Activated CD8-positive, alpha-beta memory T cell treated with anti-CD3 and anti-CD28 coated beads for 4 hours (primary cell): ENCODE measurements at regions not wholly inside any gene's neighbourhood (a gene's known extent, or its start where the extent isn't known, plus 50 kb on each side); places are given as distances from the start of the nearest gene placed in this dataset.
"Not testable (repeated sequence)": the region's sequence is repeated elsewhere in the genome, so short reads cannot be mapped to it uniquely, and the experiment has no call there.

Source experiments
- DNase-seq, 2 donors: peaks; one replicate each; pipeline ENCODE4 v3.0.0-alpha.2; 2020; ENCODE audit warnings: low read depth in 2 of 2

DNA sequence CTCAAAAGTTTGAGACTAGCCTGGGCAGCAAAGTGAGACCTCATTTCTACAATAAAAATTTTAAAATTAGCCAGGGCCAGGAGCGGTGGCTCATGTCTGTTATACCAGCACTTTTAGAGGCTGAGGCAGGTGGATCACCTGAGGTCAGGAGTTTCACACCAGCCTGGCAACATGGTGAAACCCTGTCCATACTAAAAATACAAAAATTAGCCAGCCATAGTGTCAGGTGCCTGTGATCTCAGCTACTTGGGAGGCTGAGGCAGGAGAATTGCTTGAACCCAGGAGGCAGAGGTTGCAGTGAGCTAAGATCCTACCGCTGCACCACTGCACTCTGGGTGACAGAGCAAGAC lies 85.1 kb upstream of the MAP4 start:
- not testable (repeated sequence) for DNase-seq

DNA sequence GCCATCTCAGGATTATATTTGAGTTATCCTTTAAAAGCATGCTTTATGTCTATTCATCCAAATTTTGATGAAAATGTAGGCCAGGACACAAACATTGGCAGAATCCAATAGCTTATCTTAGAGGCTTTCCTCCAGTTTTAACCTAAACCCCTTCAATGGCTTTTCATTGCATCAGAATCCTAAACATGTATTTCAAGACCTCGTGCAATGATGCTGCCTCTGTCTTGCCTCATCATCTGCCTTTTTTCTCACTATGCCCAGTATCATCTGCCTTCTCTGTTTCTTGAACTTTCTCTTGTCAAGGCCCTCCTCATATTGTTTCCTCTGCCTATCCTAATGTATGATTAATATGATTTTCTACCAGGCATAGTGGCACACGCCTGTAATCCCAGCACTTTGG lies 76.1 kb upstream of the MAP4 start:
- no peak for DNase-seq

DNA sequence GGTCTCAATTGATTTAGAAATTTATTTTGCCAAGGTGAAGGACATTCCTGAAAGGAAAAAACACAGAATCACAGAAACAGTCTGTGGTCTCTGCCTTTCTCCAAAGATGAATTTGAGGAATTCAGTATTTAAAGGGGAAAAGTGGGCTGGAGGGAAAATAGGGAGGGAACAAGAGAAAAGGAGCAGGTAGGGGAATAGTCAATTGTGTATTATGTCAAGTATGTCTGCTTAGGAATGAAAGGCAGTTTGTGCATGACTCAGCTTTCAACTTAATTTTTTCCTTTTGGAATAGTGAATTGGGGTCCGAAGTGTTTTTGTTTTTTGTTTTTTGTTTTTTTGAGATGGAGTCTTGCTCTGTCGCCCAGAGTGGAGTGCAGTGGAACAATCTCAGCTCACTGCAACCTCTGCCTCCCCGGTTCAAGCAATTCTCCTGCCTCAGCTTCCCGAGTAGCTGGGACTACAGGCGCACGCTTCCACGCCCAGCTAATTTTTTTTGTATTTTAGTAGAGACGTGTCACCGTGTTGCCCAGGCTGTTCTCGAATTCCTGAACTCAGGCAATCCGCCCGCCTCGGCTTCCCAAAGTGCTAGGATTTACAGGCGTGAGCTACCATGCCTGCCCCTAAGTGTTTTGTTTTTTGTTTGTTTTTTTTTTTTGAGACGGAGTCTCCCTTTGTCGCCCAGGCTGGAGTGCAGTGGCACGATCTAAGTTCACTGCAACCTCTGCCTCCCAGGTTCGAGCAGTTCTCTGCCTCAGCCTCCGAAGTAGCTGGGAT lies 74.1 kb upstream of the MAP4 start:
- DNase-seq, result no peak

- DNase-seq, result peak; percentile 84
Measured at GRCh38 chr3:48088749-48089466, 72.7 kb upstream of the MAP4 start.

- DNase-seq, result peak in 1 of 2 donors; percentile 1
Measured at GRCh38 chr3:48088056-48088748, 72.0 kb upstream of the MAP4 start.

- no peak for DNase-seq
Measured at GRCh38 chr3:48086705-48087104, 70.5 kb upstream of the MAP4 start.

DNA sequence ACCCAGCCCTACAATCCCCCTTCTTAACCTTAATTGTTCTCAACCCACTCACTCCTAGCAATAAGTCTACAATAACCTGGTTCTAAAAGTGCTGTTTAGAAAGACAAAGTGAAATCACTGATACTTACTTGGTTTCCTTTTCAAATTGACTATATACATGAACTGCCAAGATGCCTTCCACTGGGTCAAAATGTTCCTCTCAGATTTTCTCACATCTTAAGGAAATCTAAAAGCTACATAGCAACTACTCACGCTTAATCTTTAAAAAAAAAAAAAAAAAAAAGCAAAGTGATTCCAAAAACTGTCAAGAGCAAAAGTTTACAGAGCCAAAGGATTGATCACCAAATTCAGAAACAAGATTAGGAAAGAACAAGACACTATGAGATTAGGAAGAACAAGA lies 68.7 kb upstream of the MAP4 start:
- DNase-seq, result no peak

DNA sequence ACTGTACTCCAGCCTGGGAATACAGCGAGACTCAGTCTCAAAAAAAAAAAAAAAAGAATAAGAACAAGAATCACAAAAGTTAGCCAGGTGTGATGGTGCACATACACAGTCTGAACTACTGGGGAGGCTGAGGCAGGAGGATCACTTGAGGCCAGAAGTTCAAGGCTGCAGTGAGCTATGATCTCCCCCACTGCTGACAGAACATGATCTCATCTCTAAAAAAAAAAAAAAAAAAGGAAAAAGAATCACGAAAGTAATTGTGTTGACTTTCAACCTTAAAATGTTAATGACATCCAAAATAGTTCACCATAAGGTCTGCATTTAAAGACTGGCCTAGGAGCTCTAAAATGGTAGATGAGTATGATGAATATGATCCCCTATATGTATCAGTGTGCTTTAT lies 68.0 kb upstream of the MAP4 start:
- DNase-seq, result no peak

DNA sequence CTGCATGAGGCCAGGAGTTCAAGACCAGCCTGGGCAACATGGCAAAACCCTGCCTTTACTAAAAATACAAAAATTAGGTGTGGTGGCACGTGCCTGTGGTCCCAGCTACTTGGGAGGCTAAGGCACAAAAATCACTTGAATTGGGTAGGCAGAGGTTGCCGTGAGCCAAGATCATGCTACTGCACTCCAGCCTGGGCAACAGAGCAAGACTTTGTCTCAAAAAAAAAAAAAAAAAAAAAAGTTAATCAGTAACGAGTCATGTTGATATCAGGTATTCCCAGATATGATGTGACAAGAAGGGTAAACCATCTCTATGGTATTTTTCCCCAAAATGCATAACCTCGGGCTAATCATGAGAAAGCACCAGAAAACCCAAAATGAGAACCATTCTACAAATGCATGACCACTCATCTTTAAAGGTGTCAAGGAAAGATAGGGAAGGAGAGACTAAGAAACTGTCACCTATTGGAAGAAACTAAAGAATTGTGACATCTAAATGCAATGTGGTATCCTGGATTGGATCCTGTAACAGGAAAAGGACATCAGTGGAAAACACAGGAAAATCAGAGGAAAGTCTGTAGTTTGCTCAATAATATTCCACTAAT lies 66.5 kb upstream of the MAP4 start:
- DNase-seq, result no peak

DNA sequence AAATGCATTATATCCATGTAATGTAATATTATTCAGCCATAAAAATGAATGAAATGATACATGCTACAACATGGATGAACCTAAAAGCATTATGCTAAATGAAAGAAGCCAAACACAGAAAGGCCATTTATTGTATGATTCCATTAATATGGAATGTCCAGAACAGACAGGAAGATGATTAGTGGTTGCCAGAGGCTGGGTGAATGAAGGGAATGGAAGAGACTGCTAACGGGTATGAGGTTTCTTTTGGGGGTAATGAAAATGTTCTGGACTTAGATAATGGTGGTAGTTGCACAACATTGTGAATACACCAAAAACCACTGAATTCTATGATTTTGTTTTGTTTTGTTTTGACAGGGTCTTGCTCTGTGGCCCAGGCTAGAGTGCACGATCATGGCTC lies 61.6 kb upstream of the MAP4 start:
- DNase-seq, result no peak

- no peak for DNase-seq
Measured at GRCh38 chr3:48070030-48070429, 53.8 kb upstream of the MAP4 start.

GRCh38 chr3:48069339-48069738 lies 53.1 kb upstream of the MAP4 start:
- DNase-seq, result no peak

DNA sequence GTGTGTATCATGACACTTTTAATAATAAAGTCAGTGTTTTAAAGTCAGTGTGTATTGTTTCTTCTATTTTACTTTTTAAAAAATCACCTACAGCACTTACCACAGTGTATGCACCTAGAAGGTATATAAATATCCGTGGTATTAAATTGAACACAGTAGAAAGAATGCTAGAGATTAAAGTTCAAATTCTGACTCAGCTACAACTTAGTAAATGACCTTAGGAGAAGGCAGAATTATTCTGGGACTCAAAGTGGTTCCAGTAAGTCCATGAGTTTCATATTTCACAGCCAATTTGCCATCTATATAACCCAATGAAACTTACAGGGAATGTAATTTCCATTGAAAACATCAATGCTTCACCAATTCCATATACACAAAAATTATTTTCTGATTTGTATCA lies 52.7 kb upstream of the MAP4 start:
- DNase-seq, result no peak

DNA sequence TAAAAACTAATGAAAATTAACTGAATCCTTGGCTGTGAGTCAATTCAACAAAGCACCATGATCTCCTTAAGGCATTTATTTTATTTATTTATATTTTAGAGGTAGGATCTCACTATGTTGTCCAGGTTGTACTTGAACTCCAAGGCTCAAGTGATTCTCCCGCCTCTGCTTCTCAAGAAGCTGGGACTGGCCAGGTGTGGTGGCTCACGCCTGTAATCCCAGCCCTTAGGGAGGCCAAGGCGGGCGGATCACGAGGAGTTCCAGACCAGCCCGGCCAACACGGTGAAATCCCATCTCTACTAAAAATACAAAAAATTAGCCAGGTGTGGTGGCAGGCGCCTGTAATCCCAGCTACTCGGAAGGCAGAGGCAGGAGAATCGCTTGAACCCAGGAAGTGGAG lies 52.1 kb upstream of the MAP4 start:
- not testable (repeated sequence) for DNase-seq

DNA sequence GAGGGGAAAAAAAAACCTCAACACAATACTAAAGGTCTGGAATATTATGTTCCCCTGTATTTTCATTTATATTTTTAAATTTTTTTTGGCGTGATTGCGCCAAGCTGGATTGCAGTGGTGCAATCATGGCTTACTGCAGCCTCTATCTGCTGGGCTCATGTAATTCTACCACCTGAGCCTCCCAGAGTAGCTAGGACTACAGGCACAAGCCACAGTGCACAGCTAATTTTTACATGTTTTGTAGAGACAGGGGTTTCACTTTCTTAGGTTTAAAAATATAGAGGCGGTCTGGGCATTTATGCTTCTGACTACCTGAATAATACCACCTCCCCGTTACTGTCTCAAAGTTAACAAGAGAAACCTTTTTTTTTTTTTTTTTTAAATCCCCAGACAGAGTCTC lies 51.1 kb upstream of the MAP4 start:
- DNase-seq, result no peak
